Suprapubic skin (tissue), 3 donors: ENCODE measurements at regions not wholly inside any gene's neighbourhood (a gene's known extent, or its start where the extent isn't known, plus 50 kb on each side); places are given as distances from the start of the nearest gene placed in this dataset.

Source experiments
- POLR2A ChIP-seq, 2 donors: fragments of 450-650 bp; IDR thresholded peaks; one replicate each; pipeline ENCODE4 v1.6.1; 2017; ENCODE audit warnings: antibody characterized with exemption in 2 of 2, mild to moderate bottlenecking in 2 of 2, moderate library complexity in 2 of 2
- TF ChIP-seq, protein P1 (sequence below), 2 donors: fragments of 200-600 bp in 1 of 2; fragments of 450-650 bp in 1 of 2; sonication (generic) in 1 of 2; IDR thresholded peaks; one replicate each; pipeline ENCODE4 v1.5.1; 2016 to 2019; ENCODE audit warnings: antibody characterized with exemption in 2 of 2, mild to moderate bottlenecking in 1 of 2, moderate library complexity in 1 of 2

DNA sequence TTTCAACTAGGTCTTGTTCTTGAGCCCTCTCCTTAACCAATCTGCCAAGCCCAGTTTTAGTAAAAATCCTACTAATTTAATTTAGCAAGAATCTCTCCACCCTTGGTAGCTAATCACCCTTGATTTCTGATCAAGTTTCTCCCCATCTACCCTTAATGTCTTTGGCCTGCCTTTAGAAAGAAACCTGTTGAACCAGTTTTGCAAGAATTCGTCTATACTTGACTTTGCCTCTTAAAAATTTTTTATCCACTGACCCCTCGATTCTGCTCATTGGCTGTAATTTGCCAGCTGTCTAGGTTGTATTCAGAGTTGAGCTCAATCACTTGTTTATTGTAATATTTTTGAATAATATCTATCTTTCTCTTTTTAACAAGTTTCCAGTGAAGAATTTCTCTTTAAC is 1138.5 kb downstream of the CDH11 start:
- no peak for TF ChIP-seq POLR2A (IDR thresholded peaks at IDR 0.05)
- TF ChIP-seq, protein P1, sequence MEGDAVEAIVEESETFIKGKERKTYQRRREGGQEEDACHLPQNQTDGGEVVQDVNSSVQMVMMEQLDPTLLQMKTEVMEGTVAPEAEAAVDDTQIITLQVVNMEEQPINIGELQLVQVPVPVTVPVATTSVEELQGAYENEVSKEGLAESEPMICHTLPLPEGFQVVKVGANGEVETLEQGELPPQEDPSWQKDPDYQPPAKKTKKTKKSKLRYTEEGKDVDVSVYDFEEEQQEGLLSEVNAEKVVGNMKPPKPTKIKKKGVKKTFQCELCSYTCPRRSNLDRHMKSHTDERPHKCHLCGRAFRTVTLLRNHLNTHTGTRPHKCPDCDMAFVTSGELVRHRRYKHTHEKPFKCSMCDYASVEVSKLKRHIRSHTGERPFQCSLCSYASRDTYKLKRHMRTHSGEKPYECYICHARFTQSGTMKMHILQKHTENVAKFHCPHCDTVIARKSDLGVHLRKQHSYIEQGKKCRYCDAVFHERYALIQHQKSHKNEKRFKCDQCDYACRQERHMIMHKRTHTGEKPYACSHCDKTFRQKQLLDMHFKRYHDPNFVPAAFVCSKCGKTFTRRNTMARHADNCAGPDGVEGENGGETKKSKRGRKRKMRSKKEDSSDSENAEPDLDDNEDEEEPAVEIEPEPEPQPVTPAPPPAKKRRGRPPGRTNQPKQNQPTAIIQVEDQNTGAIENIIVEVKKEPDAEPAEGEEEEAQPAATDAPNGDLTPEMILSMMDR (IDR thresholded peaks at IDR 0.05): no peak
